ENCODE measurements at regions not wholly inside any gene's neighbourhood (a gene's known extent, or its start where the extent isn't known, plus 50 kb on each side); places are given as distances from the start of the nearest gene placed in this dataset.

DNA sequence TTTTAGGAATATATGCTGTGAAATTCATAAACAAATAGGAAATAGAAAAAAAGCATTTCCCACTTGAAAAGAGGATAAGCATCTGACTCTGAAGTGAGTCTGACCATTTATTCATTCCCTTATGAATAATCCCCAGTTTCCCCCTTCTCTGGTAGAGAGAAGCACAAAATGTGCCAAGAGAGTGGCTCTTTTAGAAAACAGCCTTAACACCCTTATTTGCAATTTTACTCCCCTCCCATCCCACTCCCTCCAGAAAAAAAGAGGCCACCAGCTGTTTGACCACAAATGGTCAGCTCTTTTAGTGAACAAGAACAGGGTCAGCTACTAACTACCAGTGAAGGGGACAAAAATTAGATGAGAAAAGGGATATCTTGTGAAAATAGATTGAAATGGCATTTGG, 184.5 kb upstream of the ADAMTS9 start:
- DNase-seq = no peak

DNA sequence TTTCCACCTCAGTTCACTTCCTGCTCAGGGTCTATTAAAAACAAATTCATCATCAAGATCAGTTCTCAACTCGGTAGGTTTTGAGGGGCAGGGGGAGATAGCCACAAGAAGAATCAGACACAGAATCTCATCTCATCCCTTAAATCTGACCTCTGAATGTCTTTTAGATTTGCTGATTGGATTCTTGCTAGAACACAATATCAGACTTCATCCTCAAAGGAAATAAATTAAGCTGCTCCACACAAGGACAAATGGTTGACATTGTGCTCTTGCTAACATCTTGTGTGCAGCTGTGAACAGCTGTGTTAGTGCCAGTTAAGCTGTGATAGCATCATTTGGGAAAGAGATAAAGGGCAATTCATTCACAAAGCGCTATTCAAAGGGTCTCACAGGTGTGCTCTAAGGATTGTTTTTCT, 184.0 kb upstream of the ADAMTS9 start:
- DNase-seq = no peak

DNA sequence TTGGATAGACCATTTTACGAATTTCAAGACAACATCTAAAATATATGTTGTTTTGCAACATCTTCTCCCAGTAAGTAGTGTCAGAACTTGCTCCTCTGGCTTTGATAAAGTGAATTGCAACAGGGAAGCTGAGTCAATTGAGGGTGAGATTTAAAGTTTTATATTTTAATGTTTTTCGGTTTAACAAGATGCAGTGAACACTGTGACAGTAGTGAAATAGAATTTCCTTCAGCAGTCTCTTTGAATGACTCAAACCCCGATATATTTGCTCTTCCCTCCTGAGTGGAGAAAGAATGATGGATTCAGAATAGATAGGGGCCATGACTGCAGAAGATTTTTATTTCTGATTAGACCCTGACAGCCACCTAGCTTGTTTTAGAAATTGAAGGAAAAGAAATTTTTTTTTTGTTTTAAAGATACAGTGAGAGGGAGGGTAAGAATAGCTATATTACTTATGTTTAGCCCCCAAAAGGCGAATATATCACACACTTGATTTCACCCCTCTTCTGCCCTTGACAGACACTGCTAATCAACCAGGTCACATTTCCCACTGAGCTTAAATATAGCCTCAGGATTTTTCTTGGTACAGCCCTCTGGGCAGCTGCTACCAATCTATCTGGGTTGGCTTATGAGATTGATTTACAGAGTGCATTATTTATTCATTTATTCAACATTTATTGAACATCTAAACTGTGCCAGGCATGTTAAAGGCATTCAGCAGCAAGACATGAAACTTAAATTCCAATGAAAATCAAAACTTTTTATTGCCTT, 183.3 kb upstream of the ADAMTS9 start:
- no peak for DNase-seq

DNA sequence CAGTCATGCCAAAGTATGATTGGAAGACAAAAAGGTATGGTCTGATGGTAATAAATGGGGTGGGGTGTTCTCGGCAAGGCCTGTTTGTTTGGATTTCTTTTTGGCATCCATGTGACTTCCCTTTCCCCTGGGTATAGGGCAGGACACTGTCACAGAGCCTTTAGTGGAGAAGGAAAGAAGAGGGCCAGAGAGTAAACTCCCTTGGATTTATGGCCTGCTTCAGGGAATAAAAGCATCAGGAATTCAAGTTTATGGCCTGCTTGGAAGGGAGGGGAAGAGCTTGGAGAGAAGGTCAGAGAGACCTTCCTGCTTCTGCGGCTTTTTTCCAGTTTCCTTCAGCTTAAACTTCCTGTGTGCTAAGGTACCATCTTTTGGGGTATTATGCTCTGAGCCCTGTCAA, 179.4 kb upstream of the ADAMTS9 start:
- DNase-seq = no peak

DNA sequence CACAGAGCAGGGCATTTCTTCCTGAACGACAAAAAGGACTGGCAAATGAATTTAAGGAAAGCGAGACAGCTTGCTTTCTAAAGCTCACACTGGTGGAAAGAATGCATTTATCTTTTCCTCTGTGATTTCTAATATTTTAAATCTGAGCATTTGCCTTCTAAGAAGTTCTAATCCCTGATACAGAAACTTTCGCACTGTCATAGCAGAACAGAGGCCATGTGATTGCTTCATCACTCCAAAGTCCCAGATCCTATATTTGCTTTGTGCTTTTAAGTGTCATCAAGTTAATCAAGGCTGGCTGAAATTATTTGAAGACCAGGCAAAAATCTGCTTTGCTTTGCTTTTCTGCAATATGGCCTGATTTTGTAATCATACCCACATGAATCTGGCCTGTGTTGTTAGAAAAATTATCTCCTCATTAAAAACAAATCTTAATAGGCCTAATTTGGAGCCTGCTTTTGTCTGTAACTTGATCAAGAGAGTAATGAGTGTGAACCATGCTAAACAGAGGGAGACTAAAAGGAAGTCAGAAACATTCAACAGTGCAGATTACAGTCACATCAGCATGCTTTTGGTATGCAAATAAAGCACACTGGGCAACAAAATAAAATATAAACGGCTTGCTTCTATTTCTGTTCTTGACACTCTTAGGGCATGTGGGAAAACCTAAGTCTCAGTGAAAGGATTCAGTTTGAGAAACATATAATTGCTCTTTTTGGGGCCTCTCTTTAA, 178.2 kb upstream of the ADAMTS9 start:
- DNase-seq = no peak

DNA sequence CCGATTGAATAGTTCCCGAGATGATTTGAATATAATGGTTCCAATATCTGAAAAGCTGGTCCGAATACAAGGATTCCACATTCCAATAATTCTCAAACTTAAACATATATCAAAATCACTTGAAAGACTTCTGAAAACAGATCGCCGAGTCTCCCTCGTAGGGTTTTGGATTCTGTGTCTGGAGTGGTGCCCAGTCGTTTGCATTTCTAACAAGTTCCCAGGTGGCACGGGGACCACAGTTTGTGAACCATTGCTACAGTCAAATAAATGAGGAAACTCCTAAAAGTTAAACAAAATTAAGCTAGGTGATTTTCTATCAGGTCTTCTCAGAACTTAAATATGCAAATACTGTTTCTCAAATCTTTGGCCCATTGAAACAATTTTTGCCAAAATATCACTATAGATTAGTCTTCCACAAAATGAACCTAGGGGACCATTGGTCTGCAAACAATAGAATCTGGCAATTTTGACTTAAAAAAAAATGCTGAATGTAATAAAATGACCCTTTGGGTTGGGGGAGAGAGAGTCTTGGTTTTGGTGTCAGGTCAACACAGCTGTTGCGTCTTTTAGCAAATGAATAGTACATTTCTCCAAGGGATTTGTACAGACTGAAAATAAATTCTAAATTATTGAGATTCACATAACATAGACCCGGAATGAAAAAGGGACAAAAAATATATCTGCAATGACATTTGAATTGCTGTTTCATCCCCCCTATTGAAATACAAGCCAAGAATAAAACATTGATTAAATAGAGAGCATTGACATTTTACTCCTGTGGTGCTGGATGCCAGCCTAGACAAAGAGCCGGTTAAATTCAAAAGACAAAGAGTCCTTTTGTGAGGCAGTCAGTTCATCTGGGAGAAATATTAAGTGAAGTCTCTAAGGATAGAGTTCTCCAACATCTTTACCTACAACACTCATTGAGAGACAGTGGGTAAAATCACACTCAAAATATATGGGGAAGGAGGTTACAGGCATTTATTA, 175.7 kb upstream of the ADAMTS9 start:
- no peak for DNase-seq

DNA sequence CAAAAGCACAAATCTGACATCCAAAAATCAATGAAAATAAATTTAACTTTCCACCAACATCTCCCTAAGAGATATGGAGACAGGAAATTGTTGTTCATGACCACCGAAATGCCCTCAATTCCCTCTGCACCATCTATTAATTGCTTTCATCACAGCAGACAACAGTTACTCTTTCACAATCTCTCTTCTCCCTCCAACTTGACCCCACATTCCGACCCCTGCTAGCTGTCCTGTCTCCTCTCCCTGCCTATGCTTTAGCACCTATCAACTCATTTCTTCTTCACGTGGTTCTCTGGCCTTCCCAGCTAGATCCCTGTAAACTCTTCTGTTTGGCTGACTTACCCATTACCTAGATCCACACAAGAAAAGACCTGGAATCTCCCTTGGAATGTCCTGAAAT, 173.9 kb upstream of the ADAMTS9 start:
- no peak for DNase-seq

DNA sequence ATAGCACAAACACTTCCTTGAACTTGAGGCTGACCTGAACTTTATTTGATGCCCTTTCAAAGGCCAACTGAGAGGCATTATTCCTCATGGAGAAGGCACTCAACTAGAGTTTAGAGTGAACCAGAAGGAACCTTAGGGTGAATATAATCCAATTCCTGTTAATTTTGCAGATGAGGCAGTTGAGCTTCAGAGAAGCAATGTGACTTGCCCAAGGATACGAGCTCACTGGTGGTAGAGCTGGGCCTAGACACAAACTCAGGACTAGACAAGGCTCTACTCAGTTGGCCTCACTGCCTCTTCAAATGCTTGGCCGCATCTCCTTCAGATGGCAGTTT, 172.7 kb upstream of the ADAMTS9 start:
- no peak for DNase-seq

DNA sequence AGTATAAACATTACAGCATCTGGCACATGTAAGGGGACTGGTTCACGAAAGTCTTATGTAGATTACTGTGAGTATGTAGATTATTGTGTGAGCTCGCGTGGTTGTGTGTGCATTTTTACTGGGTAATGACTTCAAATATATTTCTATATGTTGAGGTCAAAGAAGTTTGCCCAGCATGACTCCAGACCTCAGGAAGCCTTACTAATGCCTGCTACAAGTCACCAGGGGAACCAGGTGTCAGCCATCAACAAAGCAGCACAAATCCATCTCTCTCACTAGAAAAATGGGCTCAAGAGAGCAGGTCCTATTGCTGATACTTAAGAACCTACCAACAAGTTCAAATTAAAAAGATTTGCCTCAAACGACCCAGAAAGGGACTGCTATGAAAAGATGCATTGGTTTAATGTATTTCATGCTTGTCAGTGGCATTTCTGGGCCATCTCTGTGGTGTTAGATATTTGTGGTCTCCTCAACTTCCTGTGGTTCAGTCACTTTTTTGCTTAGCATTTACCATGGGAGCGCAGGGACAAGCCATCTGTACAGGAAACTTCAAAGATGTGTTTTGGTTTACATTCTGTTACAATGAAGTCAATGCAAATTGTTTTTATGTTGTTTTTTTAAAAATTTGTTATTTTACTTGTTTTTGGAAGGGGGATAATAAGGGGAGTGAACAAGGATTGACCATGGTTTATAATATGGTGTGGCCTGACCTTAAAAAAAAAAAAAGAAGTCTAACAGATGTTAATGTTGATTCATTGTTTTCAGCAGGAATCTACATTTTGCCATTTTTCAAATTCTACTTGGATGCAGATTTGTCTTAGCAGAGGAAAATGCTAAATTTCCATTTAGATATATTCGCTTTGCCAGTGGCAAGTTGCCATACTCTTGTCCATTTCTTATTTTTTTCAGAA, 172.1 kb upstream of the ADAMTS9 start:
- DNase-seq = no peak

DNA sequence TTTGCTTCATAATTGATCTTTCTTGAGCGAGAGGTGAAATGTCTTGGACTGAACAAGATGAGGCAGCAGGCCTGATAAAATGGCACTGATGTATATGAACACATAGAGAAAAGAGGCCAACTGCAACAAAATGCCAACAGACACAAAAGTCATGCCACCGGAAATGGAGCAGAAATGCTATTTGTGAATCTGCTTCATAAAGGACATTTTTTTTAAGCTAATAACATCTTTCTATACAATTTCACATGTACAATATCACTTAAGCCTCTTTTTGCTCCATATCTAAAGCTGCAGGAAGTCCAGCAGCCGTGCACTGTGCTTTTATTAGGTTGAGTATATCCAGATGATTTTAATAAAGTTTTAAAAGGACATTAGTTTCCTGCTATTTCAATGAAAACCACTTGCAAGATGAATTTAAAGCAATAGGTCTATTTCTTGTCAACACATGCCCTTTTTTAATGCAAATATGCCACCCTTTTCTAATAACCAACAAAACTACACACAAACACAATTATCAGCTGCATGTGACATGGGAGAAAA, 169.2 kb upstream of the ADAMTS9 start:
- no peak for DNase-seq

DNA sequence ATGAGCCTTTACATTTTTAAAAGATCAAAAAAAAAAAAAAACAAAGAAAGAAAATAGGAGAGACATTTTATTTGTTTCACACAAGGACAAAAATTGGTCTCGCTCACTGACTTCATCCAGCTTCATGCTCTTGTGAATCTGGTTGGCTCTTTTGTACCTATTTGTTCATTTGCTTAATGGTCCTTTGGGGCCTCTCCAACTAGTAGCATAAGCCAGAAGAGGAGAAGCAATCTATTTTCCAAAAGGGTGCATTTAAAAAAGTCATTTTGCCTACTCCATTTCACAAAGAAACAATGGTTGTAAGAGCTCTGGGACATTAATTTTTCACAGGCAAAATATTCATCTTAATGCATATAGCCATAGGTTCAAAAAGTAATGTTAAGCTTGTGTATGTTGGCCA, 168.3 kb upstream of the ADAMTS9 start:
- DNase-seq = no peak

DNA sequence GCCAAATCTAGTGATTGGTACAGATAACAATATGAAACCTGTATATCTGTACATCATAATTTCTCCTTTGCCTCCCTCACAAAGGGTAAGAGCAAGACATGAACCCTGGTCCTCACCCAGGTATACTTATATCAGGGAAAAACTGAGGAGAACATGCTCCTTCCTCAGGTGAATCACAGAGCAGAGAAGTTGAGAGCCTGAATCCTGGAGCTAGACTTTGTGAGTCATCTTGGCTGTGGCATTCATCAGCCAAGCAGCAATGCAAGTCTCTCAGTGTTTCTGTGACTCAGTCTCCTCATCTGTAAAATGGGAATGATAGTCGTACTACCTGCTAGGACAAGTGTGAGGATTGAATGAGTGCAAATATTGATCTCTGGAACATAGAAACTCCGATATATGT, 165.7 kb upstream of the ADAMTS9 start:
- DNase-seq = no peak

DNA sequence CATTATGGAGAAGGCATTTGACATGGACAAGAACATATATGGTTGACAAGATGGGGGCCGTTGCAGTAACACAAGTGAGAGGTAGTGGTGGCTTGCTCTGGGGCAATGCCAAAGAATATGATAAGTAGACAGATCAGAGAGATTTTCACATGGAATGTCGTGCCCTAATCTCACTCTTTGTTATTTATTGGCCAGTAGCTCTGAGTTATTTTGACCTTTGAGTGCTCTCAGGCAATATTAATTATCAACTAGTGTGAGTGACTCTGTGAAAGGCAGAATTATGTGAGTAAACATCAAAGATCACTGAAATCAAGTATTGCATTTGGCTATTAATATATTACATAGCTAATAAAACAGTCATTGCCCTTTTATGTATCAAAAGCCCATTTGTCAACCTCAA, 164.9 kb upstream of the ADAMTS9 start:
- DNase-seq = no peak

DNA sequence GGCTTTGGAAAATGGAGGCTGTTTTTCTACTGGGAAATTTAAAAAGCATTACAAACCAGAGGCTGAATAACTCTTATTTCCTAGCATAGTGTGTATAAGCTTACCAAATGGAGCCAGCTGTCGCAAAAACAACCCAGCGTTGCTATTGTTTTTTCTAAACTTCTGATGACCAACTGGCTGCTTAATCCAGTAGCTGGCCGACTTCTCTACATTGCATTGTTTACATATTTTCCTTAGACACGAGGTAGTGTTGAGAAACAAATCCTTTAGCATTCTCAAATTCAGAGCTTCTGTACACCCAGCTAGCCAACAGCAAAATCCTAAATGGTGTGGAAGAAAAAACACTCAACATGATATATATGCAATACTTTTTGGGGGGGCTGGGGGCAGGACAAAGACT, 161.0 kb upstream of the ADAMTS9 start:
- no peak for DNase-seq

DNA sequence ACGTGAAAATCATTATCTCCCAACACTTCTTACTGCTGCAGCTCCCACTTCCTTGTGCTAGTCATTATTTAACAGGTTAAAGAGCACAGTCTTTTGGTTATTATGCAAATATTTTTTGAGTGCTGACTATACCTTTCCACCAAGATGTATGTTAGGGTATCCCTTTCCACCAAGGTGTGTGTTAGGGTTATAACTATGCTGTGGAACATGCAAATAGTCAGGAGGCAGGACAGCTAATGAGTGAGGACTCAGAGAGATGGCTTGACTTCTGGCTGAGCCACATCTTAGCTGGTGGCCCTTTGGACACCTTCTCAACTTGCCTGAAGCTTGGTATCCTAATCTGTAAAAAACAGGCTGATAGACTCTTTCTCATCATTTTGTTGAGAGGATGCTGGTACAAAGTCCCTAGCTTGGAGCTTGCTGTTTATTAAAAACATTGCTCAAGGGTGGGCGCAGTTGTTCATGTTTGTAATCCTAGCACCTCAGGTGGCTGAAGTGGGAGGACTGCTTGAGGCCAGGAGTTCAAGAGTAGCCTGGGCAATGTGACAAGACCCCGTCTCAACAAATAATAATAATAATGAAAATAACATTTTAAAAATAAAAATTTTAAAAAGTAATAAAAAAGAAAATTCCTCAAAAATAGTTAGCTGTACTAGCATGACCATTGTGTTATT, 160.5 kb upstream of the ADAMTS9 start:
- no peak for DNase-seq

DNA sequence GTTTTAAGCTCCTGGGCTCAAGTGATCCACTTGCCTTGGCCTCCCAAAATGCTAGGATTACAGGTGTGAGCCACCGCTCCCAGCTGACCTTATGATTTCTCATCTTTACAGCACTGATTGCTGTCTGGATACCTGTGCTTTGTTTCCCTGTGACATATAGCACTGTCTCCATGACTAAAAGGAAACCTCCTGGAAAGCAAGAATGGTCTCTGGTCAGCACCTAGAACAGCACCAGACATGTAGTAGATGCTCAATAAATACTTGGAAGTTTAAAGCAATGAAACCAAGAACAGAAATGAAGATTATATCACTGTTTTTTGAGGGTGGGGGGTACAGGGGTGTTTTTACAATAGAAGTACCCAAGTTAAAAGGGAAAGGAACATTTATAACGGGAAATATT, 156.8 kb upstream of the ADAMTS9 start:
- no peak for DNase-seq

DNA sequence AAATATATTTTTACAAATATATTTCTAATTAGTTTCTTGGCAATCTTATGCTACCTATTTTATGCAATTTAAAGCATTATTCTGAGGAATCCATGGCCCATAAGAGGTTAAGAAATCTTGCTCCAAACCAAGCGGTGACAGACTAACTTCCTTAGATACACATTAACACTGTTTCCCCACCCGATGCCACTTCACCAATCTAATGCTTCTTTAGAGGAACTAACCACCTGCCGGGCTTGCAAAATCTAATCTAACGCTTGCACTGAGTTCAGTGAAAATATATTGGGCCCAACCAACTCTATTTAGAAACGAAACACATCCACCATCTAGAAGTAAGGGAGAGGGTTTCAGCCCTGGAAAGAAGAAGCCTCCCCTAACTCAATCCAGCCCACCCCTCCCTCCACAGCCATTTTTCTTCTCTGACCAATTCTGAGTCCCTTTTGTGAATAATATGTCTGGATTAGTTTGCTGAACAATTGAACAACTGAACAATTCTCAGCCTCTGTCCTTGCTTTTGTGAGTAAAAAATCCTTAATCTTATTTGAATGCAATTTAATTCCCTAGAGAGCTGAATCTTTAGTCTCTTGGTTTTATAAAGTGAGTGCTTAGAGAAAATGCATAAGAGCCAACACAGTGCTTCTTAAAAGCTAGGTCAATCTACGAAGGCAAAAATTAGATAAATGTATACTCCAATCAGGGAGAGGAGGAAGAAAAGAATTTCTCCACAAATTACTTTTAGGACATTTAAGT, 150.4 kb upstream of the ADAMTS9 start:
- DNase-seq = no peak

DNA sequence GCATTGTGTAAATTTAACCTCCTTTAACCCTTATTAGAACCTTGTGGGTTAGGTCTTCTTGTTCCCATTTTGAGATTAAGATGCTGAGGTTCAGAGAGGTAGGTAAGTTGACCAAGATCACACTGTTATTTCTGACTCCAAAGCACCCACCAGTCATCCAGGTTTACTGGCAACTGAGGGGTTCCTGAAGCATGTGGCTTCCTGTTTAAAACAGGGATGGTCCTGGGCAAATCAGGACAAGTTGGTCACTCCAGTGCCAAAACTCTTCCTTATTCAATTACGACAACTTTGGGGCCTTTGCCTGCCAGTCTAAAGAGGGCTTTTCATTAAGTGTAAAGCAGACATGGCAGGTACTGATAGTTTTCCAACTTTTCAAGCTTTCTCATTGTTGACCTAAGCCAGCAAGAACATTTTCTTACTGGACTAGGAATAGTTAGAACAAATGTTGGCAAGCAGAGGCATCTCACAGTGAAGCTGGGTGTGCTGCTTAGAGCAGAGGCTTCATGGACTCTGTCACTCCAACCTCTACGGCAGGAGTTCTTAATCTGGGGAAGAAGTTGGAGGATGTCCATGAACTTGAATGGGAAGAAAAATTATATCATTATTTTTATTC, 149.4 kb upstream of the ADAMTS9 start:
- DNase-seq = no peak

DNA sequence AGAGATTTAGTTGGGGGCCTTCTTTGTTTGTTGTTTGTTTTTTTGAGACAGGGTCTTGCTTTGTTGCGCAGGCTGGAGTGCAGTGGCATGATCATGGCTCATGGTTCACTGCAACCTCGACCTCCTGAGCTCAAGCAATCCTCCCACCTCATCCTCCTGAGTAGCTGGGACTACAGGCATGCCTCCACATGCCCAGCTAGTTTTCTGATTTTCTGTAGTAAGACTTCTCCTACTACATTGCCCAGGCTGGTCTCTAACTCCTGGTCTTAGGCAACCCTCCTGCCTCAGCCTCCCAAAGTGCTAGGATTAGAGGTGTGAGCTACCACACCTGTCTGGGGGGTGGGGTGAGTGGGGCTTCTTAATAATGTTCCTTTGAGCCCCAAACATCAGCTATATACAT, 148.3 kb upstream of the ADAMTS9 start:
- DNase-seq = no peak

DNA sequence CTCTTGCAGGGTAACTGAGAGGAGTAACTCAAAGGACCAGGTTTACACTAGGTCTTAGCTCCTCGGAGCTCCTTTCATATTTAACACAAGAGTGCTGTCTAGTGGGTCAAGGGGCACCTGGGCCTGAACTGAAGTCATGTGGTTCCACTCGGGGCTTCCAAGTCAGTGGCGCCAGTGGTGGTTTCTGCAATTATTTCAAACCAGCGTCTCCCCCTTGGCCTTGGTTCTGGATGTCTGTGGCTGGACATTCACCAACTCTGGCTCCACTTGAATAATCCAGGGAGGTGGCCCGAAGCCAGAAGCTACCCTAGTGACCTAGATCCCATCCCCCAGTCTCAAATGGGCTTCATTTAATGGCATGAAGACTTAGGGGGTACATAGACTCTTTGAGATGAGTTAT, 144.3 kb upstream of the ADAMTS9 start:
- DNase-seq = no peak

Data from SHP77 (cell line).